ENCODE measurements at regions not wholly inside any gene's neighbourhood (a gene's known extent, or its start where the extent isn't known, plus 50 kb on each side); places are given as distances from the start of the nearest gene placed in this dataset.

GRCh38 chr15:54836052-54836795, 360.5 kb downstream of the RSL24D1 start:
- no peak for TF ChIP-seq CTCF (IDR thresholded peaks at IDR 0.05)
- TF ChIP-seq POLR2A (IDR thresholded peaks at IDR 0.05), result no peak
- no peaks in the 10 kb centered on the region for H3K9me3 ChIP-seq
- H3K27me3 ChIP-seq, result no peaks in the 10 kb centered on the region
- intact Hi-C loops (cut with DNase I; ENCODE audit: low total_unique reads), result no loop called here
- WGBS, 2 donors, result 87 to 91% methylated on average over 5 of the region's 5 CpGs
- no peaks in the 10 kb centered on the region for H3K4me1 ChIP-seq
- H3K27ac ChIP-seq, result no peak overlapping the region
- no peak for DNase-seq
- no peak overlapping the region for H3K4me3 ChIP-seq
- H3K36me3 ChIP-seq (ENCODE audit: low read depth, missing control alignments), result no peaks in the 10 kb centered on the region

GRCh38 chr15:54829821-54830220, 366.9 kb downstream of the RSL24D1 start:
- Histone ChIP-seq H3K4me3 (no peak overlapping the region), H3K27ac (no peak overlapping the region), H3K27me3 (no peaks in the 10 kb centered on the region), H3K4me1 (no peaks in the 10 kb centered on the region), H3K36me3 (ENCODE audit: low read depth, missing control alignments) (no peaks in the 10 kb centered on the region), H3K9me3 (no peaks in the 10 kb centered on the region)
- intact Hi-C loops (cut with DNase I; ENCODE audit: low total_unique reads), result no loop called here
- no peak for TF ChIP-seq CTCF (IDR thresholded peaks at IDR 0.05)
- TF ChIP-seq POLR2A (IDR thresholded peaks at IDR 0.05), result no peak
- WGBS, 2 donors, result 35 to 43% methylated on average over 1 of the region's 1 CpG
- DNase-seq, result no peak

GRCh38 chr15:54820811-54821210, 375.9 kb downstream of the RSL24D1 start:
- 84 to 86% methylated on average over 5 of the region's 5 CpGs for WGBS, 2 donors
- no peaks in the 10 kb centered on the region for H3K27me3 ChIP-seq
- H3K27ac ChIP-seq, result no peak overlapping the region
- TF ChIP-seq CTCF (IDR thresholded peaks at IDR 0.05) (no peak), POLR2A (IDR thresholded peaks at IDR 0.05) (no peak)
- H3K4me3 ChIP-seq, result no peak overlapping the region
- intact Hi-C loops (cut with DNase I; ENCODE audit: low total_unique reads), result no loop called here
- no peaks in the 10 kb centered on the region for H3K36me3 ChIP-seq (ENCODE audit: low read depth, missing control alignments)
- no peaks in the 10 kb centered on the region for H3K9me3 ChIP-seq
- no peaks in the 10 kb centered on the region for H3K4me1 ChIP-seq
- DNase-seq, result peak; percentile 14

GRCh38 chr15:54820098-54820497, 376.6 kb downstream of the RSL24D1 start:
- no peak for DNase-seq
- intact Hi-C loops (cut with DNase I; ENCODE audit: low total_unique reads), result no loop called here
- no peak overlapping the region for H3K27ac ChIP-seq

More at GRCh38 chr15:54820098-54820497, 376.6 kb downstream of the RSL24D1 start:
- H3K4me1 ChIP-seq, result no peaks in the 10 kb centered on the region
- no peaks in the 10 kb centered on the region for H3K36me3 ChIP-seq (ENCODE audit: low read depth, missing control alignments)
- no peak for TF ChIP-seq CTCF (IDR thresholded peaks at IDR 0.05)
- no peak for TF ChIP-seq POLR2A (IDR thresholded peaks at IDR 0.05)
- no peak overlapping the region for H3K4me3 ChIP-seq
- H3K27me3 ChIP-seq, result no peaks in the 10 kb centered on the region
- H3K9me3 ChIP-seq, result no peaks in the 10 kb centered on the region

Measured in testis (tissue), 2 donors.